Osteocyte (in vitro differentiated cells): ENCODE measurements at regions not wholly inside any gene's neighbourhood (a gene's known extent, or its start where the extent isn't known, plus 50 kb on each side); places are given as distances from the start of the nearest gene placed in this dataset.

Source experiments
- DNase-seq: peaks from one replicate; pipeline ENCODE4 v3.0.0; 2021; ENCODE audit warnings: mixed read lengths; ENCODE audit not compliant: unreplicated experiment; ENCODE audit errors: extremely low spot score
- H3K27ac Mint-ChIP-seq: one replicate; pipeline ENCODE4 v1.8.0; 2021; ENCODE audit warnings: mild to moderate bottlenecking, mixed read lengths; ENCODE audit not compliant: unreplicated experiment
- H3K27me3 Mint-ChIP-seq: one replicate; pipeline ENCODE4 v1.8.0; 2021; ENCODE audit warnings: mixed read lengths; ENCODE audit not compliant: unreplicated experiment
- H3K36me3 Mint-ChIP-seq: one replicate; pipeline ENCODE4 v1.8.0; 2021; ENCODE audit warnings: mixed read lengths; ENCODE audit not compliant: unreplicated experiment
- H3K4me1 Mint-ChIP-seq: one replicate; pipeline ENCODE4 v1.8.0; 2021; ENCODE audit warnings: mixed read lengths; ENCODE audit not compliant: unreplicated experiment
- H3K4me3 Mint-ChIP-seq: one replicate; pipeline ENCODE4 v1.8.0; 2021; ENCODE audit warnings: mild to moderate bottlenecking, moderate library complexity, mixed read lengths; ENCODE audit not compliant: unreplicated experiment
- H3K9me3 Mint-ChIP-seq: one replicate; pipeline ENCODE4 v1.8.0; 2021; ENCODE audit warnings: mixed read lengths; ENCODE audit not compliant: unreplicated experiment
- TF ChIP-seq, protein P1 (sequence below): fragments of 200-600 bp; sonication (generic); IDR thresholded peaks from 2 replicates; pipeline ENCODE4 v1.5.0; 2021; ENCODE audit warnings: antibody characterized with exemption, mild to moderate bottlenecking, moderate library complexity

- Mint-ChIP-seq H3K36me3 (no peaks in the 10 kb centered on the region), H3K4me1 (peaks cover 35% of the 10 kb centered on the region), H3K4me3 (no peak overlapping the region), H3K9me3 (peaks cover 4% of the 10 kb centered on the region), H3K27ac (no peak overlapping the region), H3K27me3 (no peaks in the 10 kb centered on the region)
- TF ChIP-seq, protein P1, sequence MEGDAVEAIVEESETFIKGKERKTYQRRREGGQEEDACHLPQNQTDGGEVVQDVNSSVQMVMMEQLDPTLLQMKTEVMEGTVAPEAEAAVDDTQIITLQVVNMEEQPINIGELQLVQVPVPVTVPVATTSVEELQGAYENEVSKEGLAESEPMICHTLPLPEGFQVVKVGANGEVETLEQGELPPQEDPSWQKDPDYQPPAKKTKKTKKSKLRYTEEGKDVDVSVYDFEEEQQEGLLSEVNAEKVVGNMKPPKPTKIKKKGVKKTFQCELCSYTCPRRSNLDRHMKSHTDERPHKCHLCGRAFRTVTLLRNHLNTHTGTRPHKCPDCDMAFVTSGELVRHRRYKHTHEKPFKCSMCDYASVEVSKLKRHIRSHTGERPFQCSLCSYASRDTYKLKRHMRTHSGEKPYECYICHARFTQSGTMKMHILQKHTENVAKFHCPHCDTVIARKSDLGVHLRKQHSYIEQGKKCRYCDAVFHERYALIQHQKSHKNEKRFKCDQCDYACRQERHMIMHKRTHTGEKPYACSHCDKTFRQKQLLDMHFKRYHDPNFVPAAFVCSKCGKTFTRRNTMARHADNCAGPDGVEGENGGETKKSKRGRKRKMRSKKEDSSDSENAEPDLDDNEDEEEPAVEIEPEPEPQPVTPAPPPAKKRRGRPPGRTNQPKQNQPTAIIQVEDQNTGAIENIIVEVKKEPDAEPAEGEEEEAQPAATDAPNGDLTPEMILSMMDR: no peak
- no peak for DNase-seq
Measured at GRCh38 chr3:148178503-148178902, 519.2 kb upstream of the AGTR1 start.

- peaks cover 4% of the 10 kb centered on the region for H3K9me3 Mint-ChIP-seq
- H3K4me1 Mint-ChIP-seq: no peaks in the 10 kb centered on the region
Measured at GRCh38 chr3:148184798-148185197, 512.9 kb upstream of the AGTR1 start.

GRCh38 chr3:148186881-148187280 is 510.8 kb upstream of the AGTR1 start:
- Mint-ChIP-seq H3K36me3 (no peaks in the 10 kb centered on the region), H3K4me1 (no peaks in the 10 kb centered on the region), H3K27ac (no peak overlapping the region), H3K4me3 (no peak overlapping the region), H3K9me3 (peaks cover 3% of the 10 kb centered on the region), H3K27me3 (no peaks in the 10 kb centered on the region)
- TF ChIP-seq, protein P1: no peak
- no peak for DNase-seq

More at GRCh38 chr3:148184798-148185197, 512.9 kb upstream of the AGTR1 start:
- no peaks in the 10 kb centered on the region for H3K27me3 Mint-ChIP-seq
- no peak overlapping the region for H3K27ac Mint-ChIP-seq
- DNase-seq: no peak
- no peak overlapping the region for H3K4me3 Mint-ChIP-seq
- TF ChIP-seq, protein P1: no peak
- H3K36me3 Mint-ChIP-seq: no peaks in the 10 kb centered on the region

- no peaks in the 10 kb centered on the region for H3K9me3 Mint-ChIP-seq
- no peaks in the 10 kb centered on the region for H3K36me3 Mint-ChIP-seq
- TF ChIP-seq, protein P1: no peak
- DNase-seq: no peak
- no peak overlapping the region for H3K4me3 Mint-ChIP-seq
- no peaks in the 10 kb centered on the region for H3K27me3 Mint-ChIP-seq
- H3K27ac Mint-ChIP-seq: no peak overlapping the region
- no peaks in the 10 kb centered on the region for H3K4me1 Mint-ChIP-seq
Measured at GRCh38 chr3:148187296-148187695, 510.4 kb upstream of the AGTR1 start.

DNA sequence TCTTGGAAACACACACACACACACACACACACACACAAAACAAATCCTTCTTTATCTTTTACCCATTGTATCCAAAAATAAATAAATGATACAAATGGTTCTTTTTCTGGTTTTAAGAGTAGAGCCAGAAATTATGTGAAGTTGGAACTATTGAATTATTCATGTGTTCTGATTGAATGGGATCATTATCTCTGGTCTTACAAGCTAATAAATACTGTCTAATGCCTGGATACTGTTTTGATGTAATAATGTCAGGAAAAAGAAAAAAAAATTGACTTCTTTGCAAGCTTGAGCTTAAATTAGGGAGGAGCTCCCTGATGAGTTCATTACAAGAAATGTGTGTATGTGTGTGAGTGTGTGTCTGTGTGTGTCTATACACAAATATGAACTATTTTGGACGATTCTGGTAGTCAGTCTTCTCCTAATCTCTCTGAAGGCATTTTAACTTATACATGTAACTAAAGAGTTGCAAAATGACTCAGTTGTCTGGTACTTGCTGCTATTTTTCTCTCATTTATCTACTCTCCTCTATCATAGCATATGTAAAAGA is 507.2 kb upstream of the AGTR1 start:
- H3K9me3 Mint-ChIP-seq: peaks cover 2% of the 10 kb centered on the region
- no peak overlapping the region for H3K4me3 Mint-ChIP-seq
- TF ChIP-seq, protein P1: no peak
- H3K27me3 Mint-ChIP-seq: no peaks in the 10 kb centered on the region
- no peak overlapping the region for H3K27ac Mint-ChIP-seq
- no peaks in the 10 kb centered on the region for H3K36me3 Mint-ChIP-seq
- no peaks in the 10 kb centered on the region for H3K4me1 Mint-ChIP-seq
- DNase-seq: no peak
